GM19025 (cell line): ENCODE measurements at regions not wholly inside any gene's neighbourhood (a gene's known extent, or its start where the extent isn't known, plus 50 kb on each side); places are given as distances from the start of the nearest gene placed in this dataset.

Experiments used
- ATAC-seq: cut with Tn5 transposase; IDR thresholded peaks from one replicate; pipeline ENCODE4 v1.9.1; 2021; ENCODE audit warnings: mild to moderate bottlenecking, low read depth, moderate library complexity; ENCODE audit not compliant: unreplicated experiment

DNA sequence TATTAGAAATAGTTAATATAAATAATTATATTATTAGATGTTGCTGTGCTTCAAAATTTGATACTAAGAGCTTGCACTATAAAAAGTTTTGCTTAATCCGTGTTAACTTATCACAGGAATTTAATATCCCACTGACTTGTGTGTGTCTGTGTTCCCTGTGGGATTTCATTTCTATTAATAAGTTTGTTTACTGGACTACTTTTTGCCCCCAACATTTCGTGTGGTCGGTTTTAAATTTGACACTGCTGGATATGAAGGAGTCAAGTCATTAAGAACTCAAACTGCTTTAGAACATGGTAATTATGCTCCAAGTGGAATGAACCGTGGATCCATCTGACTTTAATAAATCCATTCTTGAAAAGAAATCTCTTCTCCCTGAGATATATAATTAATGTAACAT, 182.2 kb upstream of the NUDT4 start:
- no peak for ATAC-seq

DNA sequence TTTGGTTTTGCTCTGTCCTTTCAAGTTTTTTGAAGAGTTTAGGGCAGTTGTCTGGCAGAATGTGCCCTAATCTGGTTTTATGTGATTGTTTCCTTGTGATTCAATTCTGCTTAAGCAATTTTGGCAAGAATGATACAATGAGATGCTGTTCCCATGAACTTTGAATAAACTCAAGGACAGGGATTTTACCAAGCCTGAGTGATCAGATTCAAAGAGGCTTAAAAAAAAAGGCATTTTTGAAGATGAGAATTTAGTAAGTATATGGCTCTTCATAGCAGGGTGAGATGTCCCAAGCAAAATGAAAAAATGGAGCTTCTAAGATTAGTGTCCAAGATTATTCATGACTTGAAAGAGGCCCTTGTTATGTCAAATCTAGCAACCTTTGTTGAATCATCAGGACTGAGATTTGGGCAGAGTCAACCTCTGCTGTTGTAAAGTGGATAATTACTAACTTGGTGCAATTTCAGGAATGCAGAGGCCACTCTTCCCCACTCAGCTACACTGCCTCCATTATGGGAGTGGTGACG, 180.6 kb upstream of the NUDT4 start:
- no peak for ATAC-seq

DNA sequence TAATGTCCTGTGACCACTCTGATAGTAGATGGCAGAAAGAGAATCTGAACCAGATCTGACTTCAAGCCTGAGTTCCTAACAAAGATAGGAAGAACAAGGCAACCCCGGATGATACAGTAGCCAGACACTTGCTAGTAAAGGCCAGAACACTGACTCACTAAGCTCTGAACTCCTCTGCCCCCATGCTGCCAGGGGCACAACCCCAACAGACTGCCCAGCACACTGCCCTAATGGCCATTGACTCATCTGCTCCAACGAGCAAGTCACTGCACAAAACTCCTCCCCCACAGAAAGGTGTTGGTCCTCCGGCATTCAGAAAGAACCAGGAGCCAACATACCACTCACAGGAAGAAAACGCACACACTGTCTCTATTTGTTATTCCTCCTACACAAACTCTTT, 179.6 kb upstream of the NUDT4 start:
- ATAC-seq, result no peak

DNA sequence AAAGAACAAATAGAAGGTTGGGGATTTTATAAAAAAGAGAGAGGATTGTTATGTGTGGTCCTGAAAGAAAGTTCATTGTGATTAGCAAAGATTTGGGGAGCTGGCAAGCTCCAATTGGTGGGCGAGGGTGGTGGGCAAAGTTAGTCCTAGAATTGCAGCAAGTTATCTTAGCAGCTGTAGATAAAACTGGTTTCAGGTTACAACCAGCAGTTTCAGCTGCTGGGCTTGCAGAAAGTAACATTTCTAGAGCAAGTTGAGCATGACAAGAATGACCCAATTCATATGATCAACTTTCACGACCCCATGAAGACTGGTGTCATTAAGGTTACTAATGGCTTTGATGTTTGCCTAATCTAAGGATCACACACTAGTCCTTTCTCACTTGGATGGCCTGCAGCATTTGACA, 177.9 kb upstream of the NUDT4 start:
- ATAC-seq, result no peak

DNA sequence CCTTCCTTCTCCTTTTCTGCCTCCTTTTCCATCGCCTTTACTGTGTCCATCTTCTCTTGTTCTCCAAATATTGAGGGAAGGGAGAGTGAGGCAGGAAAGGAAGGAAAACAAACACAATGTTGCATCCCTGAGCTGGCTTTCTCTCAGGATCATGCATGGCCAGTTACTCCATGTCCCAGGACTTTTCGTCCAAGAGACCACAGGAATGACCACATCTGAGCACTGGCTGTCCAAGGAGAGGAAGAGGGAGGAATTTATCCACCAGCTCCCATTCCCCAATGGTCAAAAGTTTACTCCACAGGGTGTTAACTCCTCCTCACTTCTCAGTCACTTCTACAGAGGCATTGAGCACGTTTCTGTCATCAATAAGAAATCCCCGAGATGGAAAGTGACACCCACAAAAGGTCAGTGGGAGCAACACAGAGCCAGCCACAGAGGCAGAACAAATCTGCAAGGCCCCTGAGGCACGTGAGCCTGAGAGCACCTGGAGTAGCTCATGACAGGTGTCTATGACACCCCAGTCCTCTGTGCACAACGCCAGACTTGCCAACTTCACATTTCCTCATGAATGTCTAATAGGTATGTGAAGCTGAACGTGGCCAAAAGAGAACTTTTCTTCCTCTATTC, 177.3 kb upstream of the NUDT4 start:
- no peak for ATAC-seq

DNA sequence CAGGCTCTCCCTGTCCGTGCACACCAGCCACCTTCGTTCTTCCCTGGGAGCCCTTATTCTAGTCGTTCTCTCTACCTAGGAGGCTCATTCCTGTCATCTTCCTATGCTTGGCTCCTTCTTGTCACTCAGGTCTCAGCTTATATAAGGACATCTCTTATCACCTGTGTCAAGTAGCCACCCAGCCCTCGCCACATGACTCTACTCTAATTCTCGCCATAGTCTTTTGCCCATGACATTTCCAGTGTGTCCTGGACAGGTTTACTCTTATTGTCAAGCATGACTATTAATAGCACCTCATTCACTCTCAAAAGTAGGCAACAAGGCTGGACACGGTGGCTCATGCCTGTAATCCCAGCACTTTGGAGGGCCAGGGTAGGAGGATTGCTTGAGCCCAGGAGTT, 175.7 kb upstream of the NUDT4 start:
- ATAC-seq, result no peak

DNA sequence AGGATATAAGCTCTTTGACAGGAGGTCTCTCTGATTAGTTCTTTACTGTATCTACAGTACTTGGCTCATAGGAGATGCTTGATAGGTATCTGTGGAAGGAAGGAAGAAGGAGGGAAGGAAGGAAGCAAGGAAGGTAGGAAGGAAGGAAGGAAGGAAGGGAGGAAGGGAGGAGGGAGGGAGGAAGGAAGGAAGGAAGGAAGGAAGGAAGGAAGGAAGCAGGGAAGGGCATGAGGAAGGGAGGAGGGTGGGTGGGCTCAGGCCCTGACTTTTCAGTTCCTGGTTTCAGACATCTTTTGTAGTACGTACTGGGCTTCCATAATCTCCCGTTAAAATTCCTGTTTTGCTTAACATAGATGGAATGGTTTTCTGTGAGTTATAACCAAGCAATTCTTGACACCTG, 175.0 kb upstream of the NUDT4 start:
- ATAC-seq, result no peak

DNA sequence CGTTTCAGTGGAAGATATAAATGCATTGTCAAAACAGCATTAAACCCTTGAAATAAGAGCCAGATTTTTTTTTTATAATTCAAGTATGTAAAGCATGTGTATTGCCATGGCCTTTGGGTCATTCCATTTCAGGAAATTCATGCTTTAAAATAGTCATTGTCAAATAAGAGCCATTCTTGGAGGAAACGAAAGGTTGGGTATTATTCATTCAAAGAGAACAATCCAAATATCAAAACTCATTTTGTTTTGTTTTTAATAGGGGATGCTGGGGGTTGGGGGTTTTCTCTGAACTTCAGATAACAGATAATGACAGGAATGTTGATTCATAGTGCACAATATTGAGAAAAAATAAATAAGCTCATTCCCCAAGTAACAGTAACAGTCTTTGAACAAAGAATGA, 174.4 kb upstream of the NUDT4 start:
- no peak for ATAC-seq

DNA sequence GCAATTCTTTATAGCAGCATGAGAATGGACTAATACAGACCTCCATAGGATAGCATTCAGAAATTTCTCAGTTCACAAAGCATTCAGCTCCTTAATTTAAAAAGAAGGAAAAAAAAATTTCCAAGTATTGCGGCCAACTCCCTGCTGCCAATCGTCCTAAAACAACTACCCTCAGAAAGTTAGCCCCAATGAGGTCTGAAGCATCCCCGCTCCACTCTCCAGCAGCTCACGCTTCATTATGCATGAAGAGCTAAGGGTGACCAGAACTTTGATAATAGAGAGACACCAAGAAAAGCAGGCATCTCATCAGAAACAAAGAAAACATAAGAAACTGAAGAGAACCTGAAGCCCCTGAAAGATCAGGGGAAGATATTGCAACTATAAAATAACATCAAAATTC, 172.8 kb upstream of the NUDT4 start:
- no peak for ATAC-seq

DNA sequence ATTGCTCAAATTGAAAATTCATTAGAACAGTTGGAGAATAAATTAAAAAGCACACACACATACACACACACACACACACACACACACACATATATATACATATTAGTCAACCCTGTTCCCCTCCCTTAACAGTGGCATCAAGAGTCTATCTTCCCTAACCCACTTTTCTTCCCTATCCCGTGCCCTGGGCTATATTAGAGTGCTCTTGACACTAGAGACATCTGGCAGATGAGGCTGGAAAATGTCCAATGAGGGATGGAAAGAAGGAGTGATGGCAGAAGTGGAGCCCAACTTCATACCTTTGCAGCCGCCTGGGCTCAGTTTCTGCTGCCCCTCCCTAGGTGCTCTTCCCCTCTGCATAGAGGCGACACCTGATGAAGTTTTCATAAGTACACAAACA, 172.4 kb upstream of the NUDT4 start:
- no peak for ATAC-seq

DNA sequence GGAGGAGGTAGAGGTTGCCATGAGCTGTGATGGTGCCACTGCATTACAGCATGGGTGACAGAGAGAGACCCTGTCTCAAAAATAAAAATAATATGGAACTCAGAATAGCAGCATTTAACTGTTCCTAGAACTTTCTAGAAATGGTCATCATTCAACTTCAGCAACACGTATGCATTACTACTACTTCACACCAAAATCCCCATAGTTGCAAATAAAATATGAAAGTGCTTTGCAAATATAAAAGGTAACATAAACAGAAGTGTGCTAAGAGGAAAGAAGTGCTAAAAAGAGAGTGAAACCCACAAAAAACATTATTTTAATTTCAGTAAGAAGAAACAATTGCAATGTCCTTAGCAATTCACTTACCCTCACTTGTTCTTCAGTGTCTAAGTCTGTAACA, 169.7 kb upstream of the NUDT4 start:
- no peak for ATAC-seq

DNA sequence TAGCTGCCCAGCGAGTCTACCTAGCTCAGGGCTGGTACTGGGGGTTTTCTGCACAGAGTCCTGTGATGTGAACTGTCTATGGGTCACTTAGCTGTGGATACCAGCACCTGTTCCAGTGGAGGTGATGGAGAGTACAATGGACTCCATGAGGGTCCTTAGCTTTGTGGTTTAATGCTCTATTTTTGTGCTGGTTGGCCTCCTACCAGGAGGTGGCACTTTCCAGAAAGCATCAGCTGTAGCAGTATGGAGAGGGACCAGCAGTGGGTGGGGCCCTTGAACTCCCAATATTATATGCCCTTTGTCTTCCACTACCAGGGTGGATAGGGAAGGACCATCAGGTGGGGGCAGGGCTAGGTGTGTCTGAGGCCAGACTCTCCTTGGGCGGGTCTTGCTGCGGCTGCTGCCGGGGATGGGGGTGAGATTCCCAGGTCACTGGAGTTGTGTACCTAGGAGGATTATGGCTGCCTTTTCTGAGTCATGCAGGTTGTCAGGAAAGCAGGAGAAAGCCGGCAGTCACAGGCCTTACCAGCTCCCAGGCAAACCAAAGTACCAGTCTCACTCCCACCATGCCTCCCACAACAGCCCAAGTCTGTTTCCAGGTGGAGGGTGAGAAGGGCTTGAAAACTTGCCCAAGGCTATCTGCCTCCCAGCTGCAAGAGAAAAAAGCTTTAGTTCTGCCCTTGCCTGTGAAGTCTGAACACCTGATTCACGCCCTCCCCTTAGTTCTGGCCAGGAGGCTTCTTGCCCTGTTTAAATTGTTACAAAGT, 163.0 kb upstream of the NUDT4 start:
- no peak for ATAC-seq

DNA sequence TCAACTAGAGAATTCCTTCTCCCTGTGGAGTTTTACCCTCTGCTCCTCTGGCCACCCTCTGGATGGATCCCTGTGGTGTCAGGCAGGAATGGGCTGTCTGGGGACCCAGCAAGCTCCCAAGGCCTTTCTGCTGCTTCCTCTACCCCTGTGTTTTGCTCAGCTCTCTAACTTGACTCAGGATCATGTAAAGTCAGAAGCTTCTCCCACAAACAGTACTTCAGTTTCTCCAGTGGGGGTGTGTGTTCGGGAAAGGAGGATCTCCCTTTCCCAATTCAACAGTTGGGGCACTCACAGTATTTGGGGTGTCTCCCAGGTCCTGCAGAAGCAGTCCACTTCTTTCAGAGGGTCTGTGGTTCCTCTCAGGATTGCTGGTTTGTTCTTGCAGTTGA, 162.4 kb upstream of the NUDT4 start:
- ATAC-seq, result no peak

DNA sequence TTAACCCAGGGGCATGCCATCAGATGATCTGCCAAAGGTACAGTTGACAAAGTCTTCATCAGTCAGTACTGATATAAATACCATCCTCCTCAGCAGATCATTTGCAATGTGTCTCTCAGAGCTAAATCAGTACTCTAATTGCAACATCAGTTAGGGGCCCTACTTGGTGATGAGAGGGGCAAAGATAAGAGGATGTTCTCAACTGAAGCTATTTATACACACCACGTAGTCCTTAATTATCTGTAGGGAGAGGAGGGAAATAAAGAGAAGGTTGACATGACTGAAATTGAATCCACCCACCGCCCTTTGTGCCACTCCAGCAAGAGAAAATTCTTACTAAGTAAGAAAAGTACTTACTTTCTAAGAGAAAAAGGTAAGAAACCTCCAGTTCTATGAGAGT, 157.8 kb upstream of the NUDT4 start:
- no peak for ATAC-seq

DNA sequence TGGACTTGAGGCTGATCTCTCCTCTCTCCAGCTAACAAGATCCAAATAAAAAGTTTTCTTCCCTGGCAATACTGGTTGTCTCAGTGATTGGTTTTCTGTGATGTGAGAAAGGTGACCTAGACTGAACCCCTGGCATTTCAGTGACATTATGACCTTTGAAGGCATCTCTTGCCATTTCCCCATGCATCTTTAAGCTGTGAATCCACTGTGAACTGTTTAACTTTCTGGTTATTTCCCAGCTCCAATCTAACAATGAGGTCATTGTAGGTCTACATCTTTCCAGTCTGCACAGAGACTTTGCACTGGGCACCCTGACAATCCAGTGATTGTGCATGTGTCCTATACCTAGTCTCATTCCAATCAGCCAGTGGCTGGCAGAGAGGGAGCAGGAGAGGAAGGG, 155.9 kb upstream of the NUDT4 start:
- no peak for ATAC-seq

DNA sequence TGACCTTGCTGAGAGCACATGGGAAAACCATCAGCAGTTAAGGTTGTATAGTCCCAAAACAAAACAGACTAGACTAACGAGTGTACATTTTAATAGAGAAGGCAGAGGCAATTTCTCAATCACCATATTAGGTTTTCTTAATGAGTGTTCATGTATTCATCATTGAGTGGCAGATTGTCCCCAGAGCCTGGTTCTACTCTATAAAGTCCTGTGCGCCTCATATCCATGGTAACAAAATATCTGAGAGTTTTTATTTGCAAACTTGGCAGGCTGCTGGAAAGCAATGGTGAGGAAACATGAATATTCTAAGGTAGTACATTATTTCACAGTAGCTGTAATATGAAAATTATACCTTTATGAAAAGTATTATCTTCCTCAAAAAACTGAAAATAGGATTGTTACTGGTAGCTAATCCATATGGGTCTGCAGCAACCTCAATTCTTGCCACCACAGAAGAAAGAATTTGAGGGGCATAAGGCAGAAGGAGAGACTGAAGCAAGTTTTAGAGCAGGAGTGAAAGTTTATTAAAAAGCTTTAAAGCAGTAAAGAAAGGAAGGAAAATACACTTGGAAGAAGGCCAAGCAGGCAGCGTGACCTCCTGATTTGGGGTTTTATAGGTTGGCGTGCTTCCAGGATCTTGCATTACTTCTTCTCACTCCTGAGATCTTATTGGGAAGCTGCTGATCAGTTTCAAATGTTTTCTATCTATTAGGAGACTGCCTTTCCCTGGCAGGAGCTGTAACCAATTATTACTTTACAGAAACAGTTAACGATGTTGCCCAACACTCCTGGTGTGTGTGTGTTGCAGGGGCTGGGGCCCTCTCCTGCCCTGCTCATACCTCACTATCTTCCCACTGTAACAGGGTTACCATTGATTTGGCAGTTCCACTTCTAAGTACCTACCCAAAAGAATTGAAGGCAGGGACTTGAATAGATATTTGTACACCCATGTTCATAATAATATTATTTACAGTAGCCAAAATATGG, 154.0 kb upstream of the NUDT4 start:
- no peak for ATAC-seq

DNA sequence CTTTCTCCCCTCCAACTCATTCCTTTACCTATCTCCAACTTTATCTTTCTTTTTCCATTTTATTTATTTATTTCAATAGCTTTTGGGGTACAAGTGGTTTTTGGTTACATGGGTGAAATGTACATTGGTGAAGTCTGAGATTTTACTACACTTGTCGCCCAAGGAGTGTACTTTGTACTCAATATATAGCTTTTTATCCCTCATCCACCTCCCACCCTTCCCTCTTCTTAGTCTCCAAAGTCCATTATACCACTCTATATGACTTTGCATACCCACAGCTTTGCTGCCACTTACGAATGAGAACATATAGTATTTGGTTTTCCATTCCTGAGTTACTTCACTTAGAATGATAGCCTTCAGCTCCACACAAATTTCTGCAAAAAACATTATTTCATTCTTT, 152.6 kb upstream of the NUDT4 start:
- no peak for ATAC-seq

DNA sequence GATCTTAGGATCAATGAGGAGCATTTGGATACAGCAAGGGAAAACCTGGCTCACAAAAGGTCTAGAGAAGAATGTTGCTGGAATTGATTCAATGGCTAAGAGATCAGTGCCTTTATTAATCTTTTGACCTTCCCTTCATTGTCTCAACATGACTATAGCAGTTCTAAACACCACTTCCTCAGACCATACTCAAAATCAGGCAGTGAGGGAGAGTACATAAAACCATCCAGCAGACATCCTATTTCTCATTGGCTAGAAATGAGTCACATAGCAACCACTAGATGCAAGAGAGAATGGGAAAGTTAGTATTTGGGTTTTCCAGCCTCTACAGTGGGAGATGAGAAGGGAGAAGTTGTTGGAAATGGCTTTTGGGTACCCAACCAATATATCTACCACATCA, 151.4 kb upstream of the NUDT4 start:
- ATAC-seq, result no peak

DNA sequence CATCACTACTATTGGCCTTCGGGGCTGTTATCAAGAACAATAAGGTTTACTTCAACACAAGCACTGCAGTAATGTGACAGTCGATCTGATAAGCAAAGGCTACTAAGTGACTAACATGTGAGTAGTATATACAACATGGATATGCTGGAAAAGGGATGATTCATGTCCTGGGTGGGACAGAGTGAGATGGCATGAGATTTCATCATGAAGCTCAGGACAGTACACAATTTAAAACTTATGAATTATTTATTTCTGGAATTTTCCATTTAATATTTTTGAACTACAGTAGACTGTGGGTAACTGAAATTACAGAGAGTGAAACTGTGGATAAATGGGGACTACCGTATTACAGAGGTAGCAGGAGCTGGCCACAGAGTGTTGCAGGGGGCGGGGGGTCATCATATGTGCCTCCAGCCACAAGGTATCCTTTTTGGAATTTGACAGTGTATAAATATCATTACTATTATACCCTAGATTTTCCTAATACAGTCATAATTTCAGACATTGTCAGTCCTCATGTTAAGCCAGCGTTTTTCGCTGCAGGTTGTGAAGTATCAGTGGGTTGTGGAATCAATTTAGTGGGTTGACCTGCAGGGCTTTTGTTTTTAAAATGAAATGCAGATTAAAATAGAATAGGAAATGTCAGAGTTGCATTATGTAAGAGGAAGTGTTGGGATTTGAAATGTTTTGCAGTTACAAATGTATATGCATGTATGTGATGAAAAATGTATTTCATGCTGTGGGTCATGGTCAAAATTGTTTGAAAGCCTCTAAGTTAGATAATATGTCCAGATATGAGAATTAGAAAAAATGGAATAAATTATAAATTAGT, 148.0 kb upstream of the NUDT4 start:
- no peak for ATAC-seq

DNA sequence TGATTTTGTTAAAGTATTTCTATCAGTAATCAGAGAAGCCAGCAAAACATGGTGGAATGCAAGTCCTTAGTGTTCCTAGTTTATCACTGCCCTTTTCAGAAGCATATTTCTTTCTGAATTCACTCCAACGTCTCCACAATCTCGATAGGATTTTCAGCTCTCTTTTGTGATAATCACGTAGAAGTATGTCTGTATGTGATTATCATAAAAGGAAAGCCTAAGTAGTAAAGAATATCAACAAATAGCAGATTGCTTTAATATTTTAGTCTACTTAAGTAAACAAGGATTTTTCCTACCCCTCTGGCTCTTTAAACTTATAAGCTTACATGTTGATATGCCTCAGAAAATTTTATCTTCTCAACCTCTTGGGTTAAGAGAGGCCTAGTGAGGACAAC, 147.4 kb upstream of the NUDT4 start:
- ATAC-seq, result no peak
